ENCODE measurements at regions not wholly inside any gene's neighbourhood (a gene's known extent, or its start where the extent isn't known, plus 50 kb on each side); places are given as distances from the start of the nearest gene placed in this dataset.

GRCh38 chr2:41764919-41765318 is 282.9 kb upstream of the PKDCC start:
- TF ChIP-seq CTCF (conservative IDR thresholded peaks at IDR 0.05), result no peak
- H3K27ac Mint-ChIP-seq, result no peak overlapping the region
- no peak overlapping the region for H3K4me3 Mint-ChIP-seq
- peaks cover 11% of the 10 kb centered on the region for H3K27me3 Mint-ChIP-seq
- H3K36me3 Mint-ChIP-seq, result no peaks in the 10 kb centered on the region
- DNase-seq (ENCODE audit: extremely low spot score, unreplicated experiment), result no peak
- no peaks in the 10 kb centered on the region for H3K4me1 Mint-ChIP-seq (ENCODE audit: unreplicated experiment)
- no peaks in the 10 kb centered on the region for H3K9me3 Mint-ChIP-seq

- H3K27me3 Mint-ChIP-seq, result peaks cover 20% of the 10 kb centered on the region
- H3K4me3 Mint-ChIP-seq, result no peak overlapping the region
- H3K4me1 Mint-ChIP-seq (ENCODE audit: unreplicated experiment), result no peaks in the 10 kb centered on the region
- TF ChIP-seq CTCF (conservative IDR thresholded peaks at IDR 0.05), result no peak
- no peak for DNase-seq (ENCODE audit: extremely low spot score, unreplicated experiment)
- no peak overlapping the region for H3K27ac Mint-ChIP-seq
- no peaks in the 10 kb centered on the region for H3K9me3 Mint-ChIP-seq
- H3K36me3 Mint-ChIP-seq, result no peaks in the 10 kb centered on the region
Measured at GRCh38 chr2:41768310-41768709, 279.5 kb upstream of the PKDCC start.

GRCh38 chr2:41771710-41772109 is 276.1 kb upstream of the PKDCC start:
- no peak overlapping the region for H3K27ac Mint-ChIP-seq
- DNase-seq (ENCODE audit: extremely low spot score, unreplicated experiment), result no peak
- H3K4me3 Mint-ChIP-seq, result no peak overlapping the region
- no peaks in the 10 kb centered on the region for H3K36me3 Mint-ChIP-seq
- H3K4me1 Mint-ChIP-seq (ENCODE audit: unreplicated experiment), result peaks cover 8% of the 10 kb centered on the region
- H3K27me3 Mint-ChIP-seq, result peaks cover 20% of the 10 kb centered on the region
- H3K9me3 Mint-ChIP-seq, result peaks cover 6% of the 10 kb centered on the region
- TF ChIP-seq CTCF (conservative IDR thresholded peaks at IDR 0.05), result no peak

- H3K4me3 Mint-ChIP-seq, result no peak overlapping the region
- TF ChIP-seq CTCF (conservative IDR thresholded peaks at IDR 0.05), result no peak
- H3K4me1 Mint-ChIP-seq (ENCODE audit: unreplicated experiment), result peaks cover 8% of the 10 kb centered on the region
- no peak overlapping the region for H3K27ac Mint-ChIP-seq
- no peak for DNase-seq (ENCODE audit: extremely low spot score, unreplicated experiment)
- peaks cover 18% of the 10 kb centered on the region for H3K27me3 Mint-ChIP-seq
- peaks cover 6% of the 10 kb centered on the region for H3K9me3 Mint-ChIP-seq
- H3K36me3 Mint-ChIP-seq, result no peaks in the 10 kb centered on the region
Measured at GRCh38 chr2:41772697-41773096, 275.1 kb upstream of the PKDCC start.

- no peak for DNase-seq (ENCODE audit: extremely low spot score, unreplicated experiment)
- no peak overlapping the region for H3K4me3 Mint-ChIP-seq
- H3K9me3 Mint-ChIP-seq, result peaks cover 6% of the 10 kb centered on the region
- TF ChIP-seq CTCF (conservative IDR thresholded peaks at IDR 0.05), result no peak
- peaks cover 15% of the 10 kb centered on the region for H3K27me3 Mint-ChIP-seq
- H3K27ac Mint-ChIP-seq, result no peak overlapping the region
- no peaks in the 10 kb centered on the region for H3K36me3 Mint-ChIP-seq
- peaks cover 8% of the 10 kb centered on the region for H3K4me1 Mint-ChIP-seq (ENCODE audit: unreplicated experiment)
Measured at GRCh38 chr2:41774011-41774605, 273.7 kb upstream of the PKDCC start.

All from type B pancreatic cell (in vitro differentiated cells).